Right atrium auricular region (tissue), 2 donors: ENCODE measurements at regions not wholly inside any gene's neighbourhood (a gene's known extent, or its start where the extent isn't known, plus 50 kb on each side); places are given as distances from the start of the nearest gene placed in this dataset.
A peak's percentile ranks its signal among the peaks of the same experiment; 100 is the strongest.

ENCODE experiments used
- DNase-seq: peaks from one replicate; pipeline ENCODE4 v3.0.0-alpha.2; 2019; ENCODE audit warnings: low spot score
- H3K27ac ChIP-seq, 2 donors: fragments of 200-600 bp; sonication (generic); 1 replicate in 1 of 2; 2 replicates in 1 of 2; pipeline ENCODE4 v1.5.1; 2016 to 2019
- H3K27me3 ChIP-seq, 2 donors: fragments of 200-600 bp; sonication (generic); one replicate each; pipeline versions ENCODE4 v1.5.1 to v1.6.0; 2017 to 2019
- H3K36me3 ChIP-seq: fragments of 200-600 bp; sonication (generic); one replicate; pipeline ENCODE4 v1.5.1; 2016
- H3K4me1 ChIP-seq, 2 donors: fragments of 200-600 bp; sonication (generic); one replicate each; pipeline versions ENCODE4 v1.5.1 to v1.6.0; 2017 to 2019
- H3K4me3 ChIP-seq, 2 donors: fragments of 200-600 bp; sonication (generic); 1 replicate in 1 of 2; 2 replicates in 1 of 2; pipeline ENCODE4 v1.5.1; 2017 to 2019; ENCODE audit warnings: mild to moderate bottlenecking in 1 of 2, moderate library complexity in 1 of 2
- H3K9me3 ChIP-seq, 2 donors: fragments of 200-600 bp; sonication (generic); one replicate each; pipeline ENCODE4 v1.5.1; 2019
- TF ChIP-seq, protein P1 (sequence below), 2 donors: fragments of 200-600 bp; sonication (generic); IDR thresholded peaks; one replicate each; pipeline ENCODE4 v1.5.1; 2019; ENCODE audit warnings: antibody characterized with exemption in 2 of 2

DNA sequence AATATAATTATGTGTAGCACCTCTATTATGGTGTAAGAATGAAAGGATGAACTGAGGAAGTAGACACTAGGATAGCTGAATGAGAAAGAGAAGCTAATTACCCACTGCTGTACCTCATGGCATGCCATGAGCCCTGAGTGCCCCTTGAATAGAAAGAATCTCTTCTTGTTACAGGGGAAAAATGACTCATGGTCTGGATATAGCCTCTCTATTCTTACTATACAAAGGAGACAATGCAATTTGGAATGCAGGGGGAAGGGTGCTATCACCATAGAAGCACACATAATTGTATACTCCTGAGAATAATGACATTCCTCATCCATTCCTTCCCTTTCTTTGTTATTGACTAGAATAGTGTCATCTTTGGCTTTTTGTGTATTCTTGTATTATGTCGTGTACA is 385.2 kb downstream of the CDH7 start:
- no peak overlapping the region for H3K4me3 ChIP-seq
- TF ChIP-seq, protein P1, sequence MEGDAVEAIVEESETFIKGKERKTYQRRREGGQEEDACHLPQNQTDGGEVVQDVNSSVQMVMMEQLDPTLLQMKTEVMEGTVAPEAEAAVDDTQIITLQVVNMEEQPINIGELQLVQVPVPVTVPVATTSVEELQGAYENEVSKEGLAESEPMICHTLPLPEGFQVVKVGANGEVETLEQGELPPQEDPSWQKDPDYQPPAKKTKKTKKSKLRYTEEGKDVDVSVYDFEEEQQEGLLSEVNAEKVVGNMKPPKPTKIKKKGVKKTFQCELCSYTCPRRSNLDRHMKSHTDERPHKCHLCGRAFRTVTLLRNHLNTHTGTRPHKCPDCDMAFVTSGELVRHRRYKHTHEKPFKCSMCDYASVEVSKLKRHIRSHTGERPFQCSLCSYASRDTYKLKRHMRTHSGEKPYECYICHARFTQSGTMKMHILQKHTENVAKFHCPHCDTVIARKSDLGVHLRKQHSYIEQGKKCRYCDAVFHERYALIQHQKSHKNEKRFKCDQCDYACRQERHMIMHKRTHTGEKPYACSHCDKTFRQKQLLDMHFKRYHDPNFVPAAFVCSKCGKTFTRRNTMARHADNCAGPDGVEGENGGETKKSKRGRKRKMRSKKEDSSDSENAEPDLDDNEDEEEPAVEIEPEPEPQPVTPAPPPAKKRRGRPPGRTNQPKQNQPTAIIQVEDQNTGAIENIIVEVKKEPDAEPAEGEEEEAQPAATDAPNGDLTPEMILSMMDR (IDR thresholded peaks at IDR 0.05), result no peak
- no peak for DNase-seq
- no peaks in the 10 kb centered on the region for H3K9me3 ChIP-seq
- no peaks in the 10 kb centered on the region for H3K36me3 ChIP-seq
- peak overlapping the region in 1 of 2 donors; percentile 32 for H3K27ac ChIP-seq
- H3K27me3 ChIP-seq, result no peaks in the 10 kb centered on the region
- no peaks in the 10 kb centered on the region for H3K4me1 ChIP-seq

DNA sequence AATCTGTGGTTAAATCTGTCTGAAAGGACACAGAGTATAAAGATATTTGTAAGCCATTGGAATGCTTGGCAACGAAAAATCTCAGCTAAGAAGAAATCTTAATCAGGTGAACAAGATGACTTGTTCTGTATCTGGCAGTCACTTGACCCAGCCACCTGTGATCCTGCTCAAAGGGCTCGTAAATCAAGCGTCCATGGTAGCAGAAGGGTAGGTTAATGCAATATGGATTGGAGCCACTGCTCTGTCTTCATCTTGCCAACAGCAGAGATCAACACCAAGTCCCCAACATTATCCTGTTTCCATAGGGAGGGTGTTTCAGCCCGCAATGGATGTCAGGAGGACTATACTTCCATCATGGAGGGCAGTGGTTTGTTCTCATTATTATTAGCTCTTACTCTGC is 378.4 kb downstream of the CDH7 start:
- H3K4me3 ChIP-seq, result no peak overlapping the region
- no peaks in the 10 kb centered on the region for H3K36me3 ChIP-seq
- H3K27me3 ChIP-seq, result no peaks in the 10 kb centered on the region
- TF ChIP-seq, protein P1 (IDR thresholded peaks at IDR 0.05), result no peak
- H3K9me3 ChIP-seq, result no peaks in the 10 kb centered on the region
- DNase-seq, result no peak
- no peaks in the 10 kb centered on the region for H3K4me1 ChIP-seq
- H3K27ac ChIP-seq, result no peak overlapping the region

DNA sequence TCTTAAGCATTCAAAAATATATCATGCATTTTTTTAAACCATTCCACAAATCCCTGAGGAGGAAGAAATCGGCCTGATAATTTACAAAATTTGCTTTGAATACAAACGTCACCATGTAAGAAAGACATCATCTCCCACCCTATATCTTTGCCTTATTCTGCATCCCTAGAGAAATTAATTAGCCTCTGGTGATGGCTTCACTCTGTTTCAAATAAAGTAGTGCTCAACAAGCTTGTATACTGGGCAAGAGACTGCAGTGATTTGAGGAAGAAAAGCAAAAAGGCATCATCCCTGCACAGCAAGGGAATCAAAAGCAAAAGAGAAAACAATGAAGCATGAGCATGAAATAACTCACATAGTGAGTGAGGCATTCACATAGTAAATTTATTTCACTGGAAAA is 375.5 kb downstream of the CDH7 start:
- no peak for DNase-seq

DNA sequence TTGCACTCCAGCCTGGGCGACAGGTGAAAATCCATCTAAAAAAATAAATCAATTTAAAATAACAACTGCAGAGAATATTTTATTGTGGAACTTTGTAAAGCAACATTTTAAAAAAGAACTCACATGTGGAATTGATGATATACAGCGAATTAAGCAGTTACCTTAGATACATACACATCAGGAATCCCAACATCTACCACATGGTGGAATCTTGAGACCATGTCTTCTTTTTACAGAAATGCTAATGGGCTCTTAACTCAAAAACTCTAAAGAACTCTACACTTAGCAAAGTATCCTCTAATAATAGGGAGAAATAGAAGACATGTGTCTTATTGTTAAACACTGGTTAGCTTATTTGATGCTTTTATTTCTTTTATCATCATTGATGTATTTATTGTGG is 373.6 kb downstream of the CDH7 start:
- Histone ChIP-seq H3K4me1 (no peaks in the 10 kb centered on the region), H3K27me3 (no peaks in the 10 kb centered on the region), H3K4me3 (no peak overlapping the region), H3K9me3 (no peaks in the 10 kb centered on the region), H3K27ac (no peak overlapping the region), H3K36me3 (no peaks in the 10 kb centered on the region)
- TF ChIP-seq, protein P1 (IDR thresholded peaks at IDR 0.05), result peak in 1 of 2 donors; percentile 42
- no peak for DNase-seq

More for the DNA sequence above, 375.5 kb downstream of the CDH7 start:
- no peaks in the 10 kb centered on the region for H3K36me3 ChIP-seq
- TF ChIP-seq, protein P1 (IDR thresholded peaks at IDR 0.05), result no peak
- no peaks in the 10 kb centered on the region for H3K27me3 ChIP-seq
- H3K4me3 ChIP-seq, result no peak overlapping the region
- no peak overlapping the region for H3K27ac ChIP-seq
- no peaks in the 10 kb centered on the region for H3K9me3 ChIP-seq
- H3K4me1 ChIP-seq, result no peaks in the 10 kb centered on the region

DNA sequence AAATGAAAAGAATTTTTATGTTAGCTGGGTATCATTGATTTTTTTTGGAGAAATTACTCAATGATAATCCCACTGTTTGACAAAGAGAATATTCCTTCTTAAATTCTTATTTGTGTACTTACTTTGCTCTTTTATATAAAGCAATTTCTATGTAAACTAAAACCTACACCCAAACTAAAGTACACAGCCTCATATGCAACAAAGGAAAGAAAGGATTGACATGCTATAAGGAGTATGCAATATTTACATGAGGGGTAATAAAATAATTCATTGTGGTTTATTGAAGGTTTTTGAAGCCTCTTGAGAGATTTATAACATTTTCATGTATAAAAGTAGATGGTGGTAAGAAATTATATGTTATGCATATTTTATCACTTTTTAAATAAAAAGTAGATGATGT is 368.5 kb downstream of the CDH7 start:
- TF ChIP-seq, protein P1 (IDR thresholded peaks at IDR 0.05), result no peak
- Histone ChIP-seq H3K4me1 (no peaks in the 10 kb centered on the region), H3K9me3 (no peaks in the 10 kb centered on the region), H3K36me3 (no peaks in the 10 kb centered on the region), H3K27ac (no peak overlapping the region), H3K4me3 (no peak overlapping the region), H3K27me3 (no peaks in the 10 kb centered on the region)
- DNase-seq, result no peak

DNA sequence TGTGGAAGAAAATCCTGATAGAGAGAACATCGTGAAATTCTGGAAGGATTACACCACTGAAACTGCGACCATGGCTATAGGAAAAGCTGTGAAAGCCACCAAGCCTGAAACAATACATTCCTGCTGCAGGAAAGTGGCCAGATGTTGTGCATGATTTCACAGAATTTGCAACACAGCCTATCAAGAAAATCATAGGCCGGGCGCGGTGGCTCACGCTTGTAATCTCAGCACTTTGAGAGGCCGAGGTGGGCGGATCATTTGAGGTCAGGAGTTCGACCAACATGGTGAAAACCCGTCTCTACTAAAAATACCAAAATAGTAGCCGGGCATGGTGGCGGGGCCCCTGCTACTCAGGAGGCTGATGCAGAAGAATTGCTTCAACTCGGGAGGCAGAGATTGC is 360.2 kb downstream of the CDH7 start:
- TF ChIP-seq, protein P1 (IDR thresholded peaks at IDR 0.05), result no peak
- Histone ChIP-seq H3K9me3 (no peaks in the 10 kb centered on the region), H3K27ac (no peak overlapping the region), H3K4me3 (no peak overlapping the region), H3K4me1 (no peaks in the 10 kb centered on the region), H3K27me3 (no peaks in the 10 kb centered on the region), H3K36me3 (no peaks in the 10 kb centered on the region)
- no peak for DNase-seq
